Omental fat pad (tissue), 3 donors: ENCODE measurements at regions not wholly inside any gene's neighbourhood (a gene's known extent, or its start where the extent isn't known, plus 50 kb on each side); places are given as distances from the start of the nearest gene placed in this dataset.

Experiments
- ATAC-seq: fragments of 150-250 bp; one replicate; pipeline ENCODE4 v1.9.1; 2016; ENCODE audit warnings: mild to moderate bottlenecking, moderate library complexity; ENCODE audit not compliant: low FRiP score
- DNase-seq: peaks from one replicate; pipeline ENCODE4 v3.0.0-alpha.2; 2019; ENCODE audit warnings: low spot score
- CTCF ChIP-seq, 3 donors: fragments of 450-650 bp; IDR thresholded peaks; one replicate each; pipeline ENCODE4 v1.5.1; 2016 to 2017; ENCODE audit warnings: antibody characterized with exemption in 3 of 3, mild to moderate bottlenecking in 3 of 3, moderate library complexity in 2 of 3

GRCh38 chr21:18622383-18622782, 218.8 kb upstream of the TMPRSS15 start:
- DNase-seq (no peak), ATAC-seq (no peak)
- no peak for TF ChIP-seq CTCF (IDR thresholded peaks at IDR 0.05)

GRCh38 chr21:18630446-18630845, 226.9 kb upstream of the TMPRSS15 start:
- DNase-seq (no peak), ATAC-seq (no peak)
- no peak for TF ChIP-seq CTCF (IDR thresholded peaks at IDR 0.05)

- DNase-seq, result no peak
- ATAC-seq, result no peak
Observed at GRCh38 chr21:18636897-18637296, 233.3 kb upstream of the TMPRSS15 start.

GRCh38 chr21:18646116-18646515, 242.5 kb upstream of the TMPRSS15 start:
- no peak for DNase-seq
- no peak for TF ChIP-seq CTCF (IDR thresholded peaks at IDR 0.05)
- ATAC-seq, result no peak

More at GRCh38 chr21:18636897-18637296, 233.3 kb upstream of the TMPRSS15 start:
- TF ChIP-seq CTCF (IDR thresholded peaks at IDR 0.05), result no peak

- ATAC-seq, result no peak
- no peak for TF ChIP-seq CTCF (IDR thresholded peaks at IDR 0.05)
- DNase-seq, result no peak
Observed at GRCh38 chr21:18655931-18656330, 252.3 kb upstream of the TMPRSS15 start.

- ATAC-seq (no peak), DNase-seq (no peak)
- TF ChIP-seq CTCF (IDR thresholded peaks at IDR 0.05), result no peak
Observed at GRCh38 chr21:18661842-18662241, 258.3 kb upstream of the TMPRSS15 start.

- DNase-seq (no peak), ATAC-seq (no peak)
- no peak for TF ChIP-seq CTCF (IDR thresholded peaks at IDR 0.05)
Observed at GRCh38 chr21:18663663-18664062, 260.1 kb upstream of the TMPRSS15 start.
